Hematopoietic multipotent progenitor cell treated with erythropoietin and hydrocortisone succinate and interleukin-3 and kit ligand, for 8 days (in vitro differentiated cells): ENCODE measurements at regions not wholly inside any gene's neighbourhood (a gene's known extent, or its start where the extent isn't known, plus 50 kb on each side); places are given as distances from the start of the nearest gene placed in this dataset.
"Not testable (repeated sequence)": the region's sequence is repeated elsewhere in the genome, so short reads cannot be mapped to it uniquely, and the experiment has no call there.

ENCODE experiments used
- DNase-seq: peaks from one replicate; pipeline ENCODE4 v3.0.0-alpha.2; 2015

DNA sequence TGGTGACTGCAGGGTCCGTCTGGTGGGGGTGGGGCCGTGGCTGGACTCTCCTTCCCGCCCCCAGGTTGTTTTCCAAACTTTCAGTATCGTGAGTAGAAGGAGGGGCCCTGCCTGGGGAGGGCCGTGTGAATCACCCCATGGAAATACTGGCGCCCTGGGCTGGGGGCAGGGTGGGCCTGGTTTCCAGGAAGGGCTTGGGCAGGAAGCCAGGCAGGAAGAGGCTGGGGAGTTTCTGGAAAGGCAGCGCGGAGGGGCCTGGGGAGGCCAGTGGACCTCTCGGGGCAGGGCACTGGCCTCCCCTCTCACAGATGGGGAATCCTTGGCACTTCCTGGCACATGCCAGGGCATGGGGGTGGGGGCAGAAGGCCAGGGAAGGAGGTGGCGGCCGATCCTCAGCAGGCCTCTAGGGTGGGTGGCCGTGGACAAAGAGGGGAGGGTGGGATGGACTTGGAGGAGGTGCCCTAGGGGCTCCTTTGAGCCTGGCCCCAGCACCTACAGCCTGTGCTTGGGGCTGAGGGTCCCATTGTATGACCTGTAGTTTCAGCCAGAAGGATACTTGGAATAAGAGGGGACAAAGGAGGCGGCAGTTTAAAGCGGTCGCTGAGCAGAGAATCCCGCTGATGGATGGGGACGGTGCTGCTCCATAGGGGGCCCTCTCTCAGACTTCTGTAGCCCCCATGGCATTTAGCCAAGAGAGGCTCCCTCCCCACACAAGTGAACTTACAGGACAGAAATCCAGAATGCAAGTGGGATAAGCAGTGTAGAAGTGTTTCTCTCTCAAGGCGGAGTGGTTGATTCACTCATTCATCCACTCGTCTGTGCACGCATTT is 56.5 kb upstream of the GATA2 start:
- DNase-seq: peak; percentile 30

DNA sequence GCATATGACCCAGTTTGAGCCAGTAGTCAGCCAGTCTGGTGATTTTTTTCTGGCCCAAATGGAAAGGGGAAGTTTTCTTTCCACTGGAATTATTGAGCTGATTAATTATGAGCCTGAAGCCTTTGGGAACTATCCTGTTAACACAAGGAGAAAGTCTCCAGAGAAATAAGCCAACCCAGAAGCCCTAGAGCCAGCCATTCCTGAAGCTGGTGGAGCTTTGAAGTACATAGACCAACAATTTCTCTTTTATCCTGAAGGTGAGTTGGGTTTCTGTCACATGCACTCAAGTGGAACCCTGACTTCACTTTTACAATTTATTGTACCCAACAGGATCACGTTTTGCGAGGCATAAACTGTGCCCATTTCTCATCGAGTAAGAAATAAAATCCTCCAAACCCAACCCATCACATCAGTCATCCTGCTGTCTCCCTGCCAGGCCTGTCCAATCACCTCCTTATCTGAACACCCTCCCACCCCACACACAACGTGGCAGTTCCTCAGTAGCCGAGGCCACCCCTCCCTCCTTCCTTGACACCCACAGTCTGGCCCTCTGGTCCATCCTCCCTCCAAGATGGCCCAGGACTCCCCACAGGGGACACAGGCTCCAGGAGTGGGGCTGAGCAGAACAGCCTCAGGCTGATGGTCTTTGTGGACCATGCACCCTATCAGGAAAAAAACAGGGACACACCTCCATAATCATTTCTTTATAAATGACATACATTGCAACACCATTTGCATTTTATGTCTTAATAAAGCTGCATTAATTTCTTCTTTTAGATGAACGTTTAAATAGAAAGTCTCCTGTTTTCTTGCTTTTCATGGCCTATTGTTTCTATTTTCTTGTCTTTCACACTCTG is 55.7 kb upstream of the GATA2 start:
- DNase-seq: peak; percentile 70

DNA sequence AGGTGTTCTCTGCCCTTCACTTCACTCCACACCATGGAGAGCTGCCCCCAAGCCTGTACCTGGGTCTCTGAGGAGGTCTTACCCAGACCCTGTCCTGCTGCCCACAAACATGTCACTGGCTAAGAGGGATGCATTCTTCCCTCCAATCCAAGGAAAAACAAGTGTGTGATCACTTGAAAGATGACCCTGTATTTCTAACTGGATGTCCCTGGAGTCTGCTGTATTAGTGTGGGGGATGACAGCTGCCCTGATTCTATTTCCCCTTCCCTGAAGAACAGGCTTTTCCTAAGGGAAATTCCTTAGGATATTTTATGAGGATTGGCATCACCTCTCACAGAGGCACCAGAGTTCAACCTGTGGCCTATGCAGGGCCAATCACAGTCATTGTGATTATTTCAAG is 55.0 kb upstream of the GATA2 start:
- DNase-seq: no peak

DNA sequence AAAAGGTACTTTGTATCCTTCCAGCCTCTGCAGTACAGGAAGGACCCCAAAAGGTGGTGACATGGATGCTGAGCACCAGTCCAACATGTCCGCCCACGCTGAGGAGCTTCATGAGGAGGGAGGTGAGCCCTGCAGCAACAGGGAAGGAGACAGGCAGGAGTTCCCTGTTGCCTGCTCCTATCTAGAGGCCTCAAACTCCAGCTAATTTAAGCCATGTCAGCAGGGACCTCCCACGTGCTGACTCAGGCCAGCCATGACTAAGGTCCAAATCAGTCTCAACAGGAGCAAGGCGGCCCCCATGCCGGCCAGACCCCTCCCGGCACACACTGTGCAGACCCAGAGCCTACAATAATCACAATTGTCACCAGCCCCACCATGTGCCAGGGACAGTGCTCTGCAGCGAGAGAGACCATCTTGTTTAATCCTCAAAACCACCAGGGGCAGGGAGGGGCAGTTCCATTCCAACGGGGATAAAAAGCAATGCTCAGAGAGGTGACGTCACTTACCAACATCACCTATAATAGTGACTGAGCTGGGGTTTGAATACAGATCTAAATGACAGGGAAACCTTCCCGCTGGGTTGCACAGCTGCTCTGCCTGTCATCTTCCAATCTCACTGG is 54.5 kb upstream of the GATA2 start:
- DNase-seq: peak; percentile 43

DNA sequence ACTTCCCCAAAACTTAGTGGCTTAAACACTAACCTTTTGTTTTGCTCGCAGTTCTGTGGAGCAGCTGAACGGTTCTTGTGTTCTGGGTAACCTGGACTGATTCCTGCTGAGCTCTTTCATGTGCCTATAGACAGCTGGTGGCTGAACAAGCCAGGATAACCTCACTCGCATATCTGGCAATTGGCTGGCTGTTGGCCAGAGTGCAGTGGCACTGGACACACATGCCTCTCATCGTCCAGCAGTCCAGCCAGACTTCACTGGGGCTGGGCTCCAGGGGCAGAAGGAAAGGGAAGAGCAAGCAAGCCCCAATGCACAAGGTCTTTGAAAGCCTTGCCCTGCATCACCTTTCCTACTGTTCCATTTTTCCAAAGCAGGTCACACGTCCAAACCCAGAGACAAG is 53.6 kb upstream of the GATA2 start:
- DNase-seq: no peak

DNA sequence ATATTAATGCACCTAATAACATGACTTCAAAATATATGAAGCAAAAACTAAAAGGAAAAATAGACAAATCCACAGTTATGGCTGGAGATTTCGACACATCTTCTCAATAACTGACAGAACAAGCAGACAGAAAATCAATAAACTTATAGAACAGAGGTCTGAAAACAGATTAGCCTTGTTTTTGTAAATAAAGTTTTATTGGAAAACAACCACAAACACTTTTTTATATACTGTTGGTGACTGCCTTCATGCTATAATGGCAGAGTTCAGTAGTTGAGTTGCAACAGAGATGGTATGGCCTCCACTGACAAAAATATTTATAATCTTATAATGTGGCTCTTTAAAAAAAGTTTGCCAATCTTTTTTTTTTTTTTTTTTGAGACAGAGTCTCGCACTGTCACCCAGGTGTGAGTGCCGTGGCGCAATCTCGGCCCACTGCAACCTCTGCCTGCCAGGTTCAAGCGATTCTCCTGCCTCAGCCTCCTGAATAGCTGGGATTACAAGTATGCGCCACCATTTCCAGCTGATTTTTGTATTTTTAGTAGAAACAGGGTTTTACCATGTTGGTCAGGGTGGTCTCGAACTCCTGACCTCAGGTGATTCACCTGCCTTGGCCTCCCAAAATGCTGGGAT is 52.2 kb upstream of the GATA2 start:
- no peak for DNase-seq

DNA sequence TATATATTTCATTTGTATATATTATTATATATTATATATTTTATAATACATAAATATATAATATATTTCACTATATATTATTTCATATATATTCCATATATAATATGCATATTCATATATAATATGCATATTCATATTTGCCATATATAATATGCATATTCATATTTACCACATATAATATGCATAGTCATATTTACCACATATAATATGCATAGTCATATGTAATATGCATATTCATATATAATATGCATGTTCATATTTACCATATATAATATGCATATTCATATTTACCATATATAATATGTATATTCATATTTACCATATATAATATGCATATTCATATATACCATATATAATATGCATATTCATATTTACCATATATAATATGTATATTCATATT is 51.2 kb upstream of the GATA2 start:
- no peak for DNase-seq

DNA sequence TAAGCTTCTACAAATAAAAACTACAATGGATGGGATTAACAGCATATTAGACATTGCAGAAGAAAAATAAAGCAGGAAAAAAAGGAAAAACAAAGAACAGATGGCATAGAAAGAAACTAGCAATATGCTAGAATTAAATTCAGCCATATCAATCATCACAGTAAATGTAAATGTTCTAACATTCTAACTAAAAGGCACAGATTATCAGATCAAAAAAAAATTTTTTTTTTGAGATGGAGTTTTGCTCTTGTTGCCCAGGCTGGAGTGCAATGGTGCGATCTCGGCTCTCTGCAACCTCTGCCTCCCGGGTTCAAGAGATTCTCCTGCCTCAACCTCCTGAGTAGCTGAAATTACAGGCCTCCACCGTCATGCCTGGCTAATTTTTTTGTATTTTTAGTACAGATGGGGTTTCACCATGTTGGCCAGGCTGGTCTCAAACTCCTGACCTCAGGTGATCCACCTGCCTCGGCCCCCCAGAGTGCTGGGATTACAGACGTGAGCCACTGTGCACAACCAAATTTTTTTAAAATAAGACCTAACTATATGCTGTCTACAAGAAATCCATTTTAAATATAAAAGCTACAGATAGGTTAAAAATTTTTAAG is 50.7 kb upstream of the GATA2 start:
- DNase-seq: not testable (repeated sequence)
